Smooth muscle cell of the brain vasculature (primary cell): ENCODE measurements at regions not wholly inside any gene's neighbourhood (a gene's known extent, or its start where the extent isn't known, plus 50 kb on each side); places are given as distances from the start of the nearest gene placed in this dataset.

ENCODE experiments used
- DNase-seq: peaks from one replicate; pipeline ENCODE4 v3.0.0-alpha.2; 2012; ENCODE audit warnings: low read depth, low spot score

DNA sequence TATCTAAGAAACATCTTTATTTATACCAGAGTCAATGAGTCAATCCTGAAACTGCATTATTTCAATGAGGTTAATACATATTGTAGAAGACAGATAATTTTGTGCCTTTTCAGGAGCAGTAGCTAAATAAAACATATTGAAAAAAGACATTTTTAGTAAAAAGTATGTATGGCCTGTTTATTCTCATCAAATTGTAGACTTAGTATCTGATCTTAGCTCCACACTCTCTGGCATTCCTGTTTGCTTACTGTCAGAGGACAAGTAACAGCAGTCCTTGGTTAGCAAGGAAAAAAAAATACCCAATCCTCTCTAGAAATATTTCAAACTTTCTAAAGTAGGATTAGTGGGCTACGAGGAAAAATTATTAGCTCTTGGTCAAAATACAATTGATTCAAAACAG is 50.5 kb upstream of the GUCY1A1 start:
- DNase-seq = no peak

DNA sequence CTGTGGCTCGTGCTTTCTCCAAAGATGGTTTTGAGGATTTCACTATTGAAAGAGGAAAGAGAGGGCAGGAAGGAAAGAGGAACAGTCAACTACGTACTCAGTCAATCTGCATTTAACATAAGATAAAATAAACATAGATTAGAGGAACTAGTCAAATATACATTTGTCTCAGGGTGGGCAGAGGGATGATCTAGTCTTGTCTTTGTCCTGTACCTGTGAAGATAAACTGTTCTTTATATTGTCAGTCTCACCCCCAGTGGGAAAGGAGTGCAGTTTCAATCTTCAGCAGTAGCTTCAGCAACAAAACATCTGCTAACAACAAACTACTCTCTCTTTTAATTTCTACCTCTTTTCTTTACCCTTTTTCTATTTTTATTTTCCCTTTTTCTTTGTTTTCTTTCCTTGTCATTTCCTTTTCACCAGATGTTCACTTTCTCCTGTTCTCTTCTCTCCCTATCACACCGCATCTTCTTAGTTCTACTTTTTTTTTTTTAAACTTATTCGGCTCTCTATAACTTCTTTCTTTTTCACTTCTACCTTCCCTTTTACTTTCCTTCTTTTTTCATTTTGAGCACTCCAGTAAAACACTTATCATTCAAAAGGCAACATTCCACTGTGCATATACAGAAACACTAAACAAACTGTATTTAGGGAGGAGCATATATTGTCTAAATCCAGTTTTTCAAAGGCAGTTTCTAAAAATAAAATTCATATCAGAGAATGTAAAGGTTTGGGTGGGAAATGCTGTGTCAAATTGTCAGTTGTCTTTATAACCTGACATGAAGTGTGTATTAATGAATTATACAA is 51.4 kb upstream of the GUCY1A1 start:
- DNase-seq = no peak

DNA sequence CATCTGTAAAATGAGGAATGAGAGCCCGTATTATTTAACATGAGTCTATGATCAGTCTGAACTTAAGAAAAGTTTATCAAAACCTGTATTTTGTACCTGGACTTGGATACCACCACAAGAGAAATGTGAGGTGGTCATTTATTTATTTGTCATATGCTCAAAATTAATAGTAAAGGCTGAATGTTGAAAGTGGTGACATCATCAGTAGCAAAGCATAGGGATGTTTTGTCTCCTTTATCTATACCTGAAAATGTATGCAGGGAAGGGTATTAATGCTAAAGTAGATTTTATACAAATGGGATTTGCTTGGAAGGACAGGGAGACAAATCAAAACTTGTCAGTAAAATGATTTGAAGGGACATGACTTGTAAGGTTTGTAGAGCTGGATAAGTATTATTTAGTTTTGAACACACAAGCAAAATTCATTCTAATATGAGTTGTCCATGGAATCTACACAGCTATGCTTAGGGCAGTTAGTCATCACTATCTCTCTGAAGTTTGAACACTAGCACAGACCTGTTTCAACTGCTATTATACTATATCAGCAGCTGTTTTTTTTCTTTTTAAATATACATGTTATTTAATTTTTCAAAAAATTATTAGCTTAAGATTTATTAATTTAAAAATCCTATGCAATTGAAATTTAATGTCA is 52.4 kb upstream of the GUCY1A1 start:
- no peak for DNase-seq

DNA sequence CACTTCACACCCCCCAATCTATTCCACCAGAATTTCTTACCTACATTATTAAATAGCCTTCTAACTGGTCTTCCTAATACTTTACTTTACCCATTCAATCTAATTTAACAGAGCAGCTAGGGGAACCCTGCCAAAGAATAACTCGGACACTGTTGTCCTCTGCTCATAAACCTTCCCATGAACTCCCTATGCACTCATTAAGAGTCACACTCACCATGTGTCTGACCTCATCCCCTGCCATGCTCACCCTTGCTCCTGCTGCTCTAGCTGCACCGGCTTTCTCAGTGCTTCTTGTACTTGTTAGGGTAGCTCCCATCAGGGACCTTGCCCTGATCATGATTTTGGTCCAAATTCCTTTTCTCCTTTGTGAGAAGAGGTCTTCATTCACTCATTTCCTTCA is 54.6 kb upstream of the GUCY1A1 start:
- no peak for DNase-seq

DNA sequence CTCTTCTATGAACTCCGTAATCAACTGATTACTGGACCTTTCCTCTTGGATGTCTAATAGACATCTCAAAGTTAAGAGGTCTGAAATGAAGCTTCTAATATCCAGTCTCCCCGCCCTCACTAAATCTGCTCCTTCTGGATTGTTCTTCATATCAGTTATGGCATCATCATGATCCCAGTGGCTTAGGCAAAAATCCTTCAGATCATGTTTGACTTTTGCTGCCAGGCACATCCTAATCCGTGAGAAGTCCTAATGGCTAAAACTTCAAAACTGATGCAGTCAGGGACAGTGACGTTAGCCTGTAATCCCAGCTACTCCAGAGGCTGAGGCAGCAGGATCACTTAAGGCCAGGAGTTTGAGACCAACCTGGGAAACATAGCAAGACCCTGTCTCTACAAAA is 55.1 kb upstream of the GUCY1A1 start:
- DNase-seq = no peak

DNA sequence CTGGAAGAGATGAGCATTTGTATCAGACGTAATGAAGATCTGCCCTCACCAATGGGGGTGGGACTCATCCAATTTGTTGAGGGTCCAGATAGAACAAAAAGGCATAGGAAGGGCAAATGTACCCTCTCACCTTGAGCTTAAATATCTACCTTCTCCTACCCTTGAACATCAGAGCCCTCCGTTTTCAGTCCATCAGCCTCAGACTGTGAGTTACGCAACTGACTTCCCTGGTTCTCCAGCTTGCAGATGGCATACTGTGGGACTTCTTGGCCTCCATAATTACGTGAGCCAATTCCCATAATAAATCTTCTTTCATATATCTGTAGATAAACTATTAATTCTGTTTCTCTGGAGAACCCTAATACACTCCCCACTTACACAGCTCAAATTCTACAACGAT is 56.5 kb upstream of the GUCY1A1 start:
- no peak for DNase-seq

DNA sequence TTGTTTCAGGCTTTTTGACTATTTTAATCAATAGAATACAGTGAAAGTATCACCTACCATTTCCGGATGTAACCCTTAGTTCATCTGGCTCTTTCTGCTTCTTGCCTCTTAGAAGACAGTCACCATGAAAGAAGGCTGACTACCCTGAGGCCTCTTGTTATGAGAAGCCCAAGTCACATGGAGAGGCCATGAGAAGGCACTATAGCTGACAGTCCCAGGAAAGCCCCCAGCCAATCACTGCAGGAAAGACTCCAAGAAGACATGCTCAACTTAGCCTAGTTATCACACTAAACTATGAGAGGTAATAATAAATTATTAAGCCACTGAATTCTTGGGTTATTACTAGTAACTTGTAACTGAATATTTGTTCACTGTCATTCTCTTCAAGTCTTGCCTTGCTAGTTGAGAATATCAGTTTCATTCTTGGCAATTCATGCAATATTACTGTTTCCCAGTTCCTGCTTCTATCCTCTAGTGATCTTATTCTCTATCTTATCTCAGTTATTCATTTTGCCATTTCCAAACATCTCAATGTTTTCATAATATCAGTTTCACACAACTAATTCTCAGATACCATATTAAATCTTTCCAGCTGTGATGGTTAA is 57.1 kb upstream of the GUCY1A1 start:
- no peak for DNase-seq

DNA sequence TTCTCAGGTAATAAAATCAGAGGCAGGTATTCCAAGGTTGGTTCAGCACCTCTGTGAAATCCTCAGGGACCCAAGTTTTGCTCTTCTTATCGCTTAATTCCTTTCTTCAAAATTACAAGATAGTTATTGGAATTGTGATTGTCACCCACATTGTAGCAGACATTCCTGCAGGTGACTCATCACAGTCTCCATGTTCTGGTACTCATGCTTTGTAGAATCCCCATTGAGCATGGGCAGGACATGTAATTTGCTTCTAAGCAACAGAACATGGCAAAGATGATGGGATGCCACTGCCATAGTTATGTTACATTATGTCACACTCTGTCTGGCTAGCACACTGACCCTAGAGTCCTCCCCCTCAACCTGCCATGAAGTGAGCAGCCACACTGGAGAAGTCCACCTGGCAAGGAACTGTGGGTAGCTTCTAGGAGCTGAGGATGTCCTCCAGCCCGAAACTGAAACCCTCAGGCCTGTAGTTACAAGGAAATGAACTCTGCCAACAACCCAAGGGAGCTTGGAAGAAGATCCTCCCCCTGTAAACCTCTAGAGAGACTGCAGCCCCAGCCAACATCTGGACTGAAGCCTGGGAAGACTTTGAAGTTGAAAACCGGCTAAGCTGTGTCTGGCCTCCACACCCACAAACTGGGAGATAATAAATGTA is 58.3 kb upstream of the GUCY1A1 start:
- no peak for DNase-seq

DNA sequence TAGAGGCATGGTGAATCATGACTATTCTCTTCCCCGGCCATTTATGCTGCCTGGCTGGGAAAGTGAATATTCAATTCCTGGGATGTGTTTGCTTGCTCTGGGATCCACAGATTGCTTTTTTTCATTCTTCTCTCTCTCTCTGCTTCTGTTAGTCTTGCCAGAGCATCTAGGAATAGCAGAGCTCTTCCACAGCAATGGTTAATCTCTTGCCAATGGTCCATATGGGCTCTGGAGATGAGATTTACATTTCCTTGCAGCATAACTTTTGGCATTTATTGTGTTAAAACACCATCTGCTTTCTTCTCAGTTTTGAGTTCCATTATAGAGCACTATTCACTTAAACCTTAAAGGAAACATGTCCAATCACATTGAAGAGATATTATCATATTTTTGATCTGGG is 59.2 kb upstream of the GUCY1A1 start:
- DNase-seq = no peak

DNA sequence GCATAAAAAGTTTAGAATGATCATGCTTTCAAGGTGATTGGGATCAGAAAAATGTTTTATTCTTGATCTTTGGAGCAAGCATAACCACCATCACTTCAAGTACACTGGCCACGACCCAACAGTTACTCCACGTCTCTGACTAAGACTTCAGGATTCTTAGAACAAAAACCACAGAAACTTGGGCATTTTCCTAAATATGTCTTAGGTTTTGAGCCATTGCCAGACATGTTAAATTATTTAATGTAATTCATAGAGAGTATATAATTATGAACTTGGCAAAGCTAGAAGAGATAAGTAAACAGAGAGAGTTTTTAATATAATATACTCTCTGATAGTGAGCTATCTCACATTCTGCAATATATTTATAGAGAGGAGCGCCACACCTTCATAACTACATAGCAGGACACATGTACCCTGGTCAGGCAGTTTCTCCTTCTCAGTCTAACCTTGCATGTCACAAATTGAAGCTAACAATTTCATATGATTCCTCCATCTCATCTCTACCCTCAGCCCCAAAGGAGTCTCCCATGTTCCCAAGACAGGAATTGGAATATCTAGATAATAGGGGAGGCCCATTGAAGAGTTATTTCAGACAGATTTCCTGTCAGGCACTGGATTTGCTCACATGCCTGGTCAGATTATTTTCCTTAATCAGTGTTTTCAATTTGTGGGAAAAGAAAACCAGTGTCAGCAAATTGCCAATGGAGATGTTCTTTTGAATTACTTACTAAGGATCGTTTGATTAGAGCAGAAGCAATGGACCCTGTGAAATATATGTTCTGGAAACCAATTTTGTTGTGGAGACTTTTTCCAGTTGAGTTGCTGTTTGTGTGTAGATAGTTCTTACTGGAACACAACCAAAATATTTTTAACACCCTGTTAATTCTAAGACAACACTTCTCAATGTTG is 61.7 kb upstream of the GUCY1A1 start:
- no peak for DNase-seq

DNA sequence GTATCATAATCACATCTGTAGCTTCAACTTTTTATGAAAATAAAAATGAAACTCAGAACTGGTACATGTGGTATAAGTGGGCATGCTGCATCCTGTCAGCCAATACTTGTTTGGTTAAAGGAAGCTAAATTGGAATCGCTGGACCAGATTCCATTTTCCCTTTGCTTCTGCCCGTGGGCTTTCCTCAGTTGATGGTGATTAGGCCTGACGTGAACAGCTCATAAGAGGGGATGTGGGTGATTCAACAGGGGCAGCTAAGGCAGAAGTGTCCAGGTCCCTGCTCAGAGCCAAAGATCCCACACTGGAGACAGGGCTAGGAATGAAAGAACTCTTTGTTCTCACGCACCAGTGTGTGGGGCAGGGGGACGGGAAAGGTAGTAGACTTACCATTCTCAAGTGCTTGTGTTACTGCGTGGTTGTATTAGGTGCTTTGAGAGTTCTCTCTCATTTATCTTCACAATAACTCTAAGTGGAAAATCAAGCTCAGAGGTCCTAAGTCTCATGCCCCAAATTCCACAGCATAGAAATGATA is 63.2 kb upstream of the GUCY1A1 start:
- no peak for DNase-seq

DNA sequence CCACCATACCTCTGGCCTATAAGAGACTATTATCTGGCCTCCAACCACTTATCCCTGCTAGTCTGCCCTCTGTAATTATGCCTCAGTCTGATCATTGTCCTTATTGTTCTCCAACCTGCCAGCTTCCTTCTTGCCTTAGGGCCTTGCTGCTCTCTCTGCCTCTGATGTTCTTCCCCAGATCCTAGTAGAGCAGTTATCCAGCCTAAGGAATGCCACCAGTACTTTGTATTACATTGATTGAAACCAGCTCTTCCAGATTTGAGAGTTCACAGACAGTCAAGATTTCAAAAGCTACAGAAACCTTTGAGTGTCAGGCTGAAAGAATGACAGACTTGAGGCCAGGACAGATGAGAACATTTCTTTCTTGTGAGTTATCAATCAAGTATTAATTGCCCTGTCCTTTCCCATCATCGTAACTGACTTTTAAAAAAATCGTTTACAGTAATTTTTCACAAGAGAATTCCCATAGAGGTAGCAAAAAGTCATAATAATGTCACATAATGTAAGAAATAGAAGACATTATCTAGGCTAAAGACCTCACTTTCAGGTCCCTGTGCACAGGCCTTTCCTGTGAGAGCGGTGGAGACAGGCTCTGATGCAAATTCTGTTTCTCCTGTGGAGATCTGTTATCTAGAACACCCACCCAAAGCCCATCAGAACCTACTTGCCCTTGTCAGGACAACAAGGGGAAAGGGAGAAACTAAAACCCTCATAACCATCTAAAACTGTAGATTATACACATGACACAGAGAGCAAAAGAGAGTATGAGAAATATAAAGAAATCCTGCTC is 64.1 kb upstream of the GUCY1A1 start:
- DNase-seq = no peak

DNA sequence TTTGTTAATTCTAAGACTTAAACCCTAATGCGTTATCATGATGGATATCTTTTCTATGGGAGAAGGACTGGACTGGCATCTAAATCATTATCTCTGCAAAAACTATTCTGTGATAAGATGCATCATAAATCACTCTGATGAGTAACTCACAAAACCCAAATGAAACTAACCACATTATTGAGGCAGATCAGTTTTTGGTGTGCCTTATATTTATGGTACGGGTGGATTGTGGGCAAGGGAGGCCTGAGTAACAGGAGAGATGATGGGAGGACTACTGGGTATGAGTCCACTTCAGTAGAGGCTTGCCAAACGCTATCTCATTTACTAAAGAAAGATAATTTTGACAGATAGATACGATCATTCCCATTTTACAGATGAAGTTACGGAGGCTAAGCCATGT is 66.4 kb upstream of the GUCY1A1 start:
- DNase-seq = no peak

DNA sequence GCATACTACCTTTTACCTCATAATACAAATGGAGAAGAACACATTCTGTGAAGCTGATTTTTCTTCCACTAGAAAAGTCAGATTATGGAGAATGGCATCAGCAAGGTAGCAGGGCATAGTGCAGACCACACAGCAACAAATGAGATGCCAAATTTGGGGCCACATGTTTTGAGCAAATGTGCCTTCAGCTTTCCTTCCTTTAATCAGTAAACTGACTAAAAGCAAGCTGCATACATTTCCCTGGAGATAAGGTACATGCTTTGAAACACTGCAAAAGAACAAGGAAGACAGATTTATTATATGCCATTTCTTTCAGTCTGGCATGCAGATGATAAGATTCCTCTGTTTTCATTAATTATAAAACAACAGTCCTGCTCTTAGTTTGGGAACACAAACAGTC is 67.1 kb upstream of the GUCY1A1 start:
- DNase-seq = no peak

DNA sequence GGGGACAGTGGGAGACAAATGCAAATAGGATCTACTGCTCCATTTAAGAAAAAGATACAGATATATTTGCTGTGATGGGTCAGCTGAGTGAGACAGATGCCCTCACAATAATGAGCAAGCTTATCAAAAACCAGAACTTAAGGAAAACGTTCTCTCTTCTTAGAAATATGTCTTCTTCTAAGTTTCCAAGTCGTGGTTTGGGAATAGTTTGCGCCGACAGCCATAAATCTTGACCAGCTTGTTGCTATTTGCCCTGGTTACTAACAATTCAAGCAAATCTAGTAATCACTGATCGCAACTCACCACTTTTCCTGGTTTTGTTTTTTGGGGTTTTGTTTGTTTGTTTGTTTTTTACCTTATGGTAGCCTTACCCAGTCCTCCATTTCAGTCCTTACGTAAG is 67.6 kb upstream of the GUCY1A1 start:
- DNase-seq = no peak

DNA sequence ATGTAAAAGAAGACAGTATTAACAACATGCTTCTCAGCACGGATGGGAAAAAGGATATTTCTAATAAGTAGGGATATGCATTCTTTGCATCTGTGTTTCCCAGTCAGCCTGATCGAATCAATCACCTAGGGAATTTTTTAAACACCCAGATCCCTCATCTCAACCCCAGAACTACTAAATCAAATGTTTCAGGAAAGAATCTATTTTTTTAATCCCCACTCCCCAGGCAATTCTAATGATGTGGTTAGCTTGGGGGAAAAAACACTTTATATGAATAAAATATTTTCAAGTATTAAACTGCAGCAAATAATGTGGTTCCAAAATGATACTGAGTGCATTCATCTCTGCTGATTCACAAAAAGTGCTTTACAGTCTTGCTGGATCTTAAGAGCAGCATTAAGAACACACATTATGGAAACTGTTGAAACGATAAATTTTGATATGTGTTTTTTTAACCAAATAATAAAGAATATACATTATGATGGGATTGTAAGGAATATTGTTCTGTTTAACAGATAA is 68.7 kb upstream of the GUCY1A1 start:
- no peak for DNase-seq

DNA sequence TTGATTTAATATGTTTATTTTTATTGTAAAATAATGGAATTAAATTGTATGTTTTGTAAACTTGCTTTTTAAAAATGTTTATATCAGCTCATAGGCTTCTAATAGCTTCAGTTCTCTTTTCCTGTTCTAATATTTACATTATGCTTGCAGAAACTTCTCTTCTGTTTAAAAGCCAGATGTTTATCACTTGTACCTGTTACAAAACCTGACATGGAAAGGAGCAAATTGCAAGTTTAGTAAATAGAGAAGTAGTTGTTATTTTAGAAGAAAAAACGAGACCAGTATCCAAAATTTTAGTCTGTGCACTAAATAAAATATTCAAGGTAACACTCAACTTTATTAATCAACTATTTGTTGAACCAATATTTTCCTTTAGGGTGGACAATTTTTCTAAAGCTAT is 69.4 kb upstream of the GUCY1A1 start:
- no peak for DNase-seq

DNA sequence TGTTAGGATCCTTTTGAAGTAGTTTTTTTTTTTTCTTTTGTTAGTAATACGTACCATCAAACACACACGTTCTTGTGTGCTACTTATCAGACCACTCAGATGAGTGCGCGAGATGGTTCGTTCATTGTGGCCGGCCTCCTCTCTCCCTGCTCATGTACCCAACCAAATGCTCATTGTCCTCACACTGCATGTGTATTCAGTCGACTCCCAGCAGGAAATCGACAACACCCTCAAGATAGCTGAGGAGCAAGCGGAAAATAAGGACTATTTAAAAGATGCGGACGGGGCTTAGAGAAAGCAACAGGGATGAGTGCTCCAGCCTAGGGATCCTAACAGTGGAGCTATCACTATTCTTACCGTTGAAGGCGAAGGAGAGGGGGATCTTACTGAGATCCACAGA is 72.9 kb upstream of the GUCY1A1 start:
- DNase-seq = no peak

DNA sequence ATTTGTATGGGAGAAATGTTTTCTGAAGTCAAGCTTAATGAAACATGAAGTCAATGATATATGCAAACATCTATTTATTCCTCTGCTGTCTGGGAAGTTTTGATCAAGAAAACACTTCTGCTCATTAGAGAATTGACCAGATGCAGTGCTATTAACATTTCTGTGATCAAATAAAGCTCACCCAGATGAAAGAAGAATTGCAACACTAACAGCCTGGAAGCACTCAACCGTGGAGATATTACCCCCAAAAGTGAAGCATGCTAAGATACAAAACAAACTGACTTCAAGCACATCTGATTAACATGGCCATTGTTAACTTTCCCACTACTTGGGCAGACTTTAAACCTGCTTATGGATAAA is 73.7 kb upstream of the GUCY1A1 start:
- no peak for DNase-seq

DNA sequence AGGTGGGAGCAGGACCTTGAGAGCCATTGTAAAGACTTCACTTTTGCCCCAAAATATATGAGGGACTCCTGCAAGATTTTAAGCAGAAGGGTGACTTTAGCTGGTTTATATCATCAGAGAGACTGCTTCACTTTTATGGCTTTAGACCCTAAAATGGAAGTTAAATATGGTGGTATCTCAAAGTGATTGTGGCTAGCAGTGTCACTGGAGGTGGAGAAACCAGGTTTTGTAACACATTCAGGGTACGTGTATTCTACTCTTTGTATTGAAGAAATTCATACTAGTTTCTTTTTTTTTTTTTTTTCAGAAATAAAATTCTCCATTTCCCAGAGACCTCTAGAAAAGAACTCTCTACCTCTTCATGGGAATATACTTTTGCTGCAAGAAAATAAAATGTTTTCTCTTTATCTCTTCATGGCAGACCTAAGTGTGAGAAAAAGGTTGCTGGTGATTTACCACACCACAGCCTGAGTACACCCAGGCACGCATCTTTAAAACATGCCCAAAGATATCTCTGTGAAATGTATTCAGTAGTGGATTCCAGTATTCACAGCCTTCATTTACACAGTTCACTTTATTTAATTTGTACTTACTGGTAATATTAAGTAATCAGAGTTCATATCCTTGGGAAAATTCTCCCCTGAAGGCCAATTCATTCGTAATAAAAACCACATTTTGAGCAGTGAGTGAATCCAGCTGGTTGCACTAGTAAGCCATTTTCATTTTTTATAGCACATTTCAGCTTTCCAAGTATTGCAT is 74.3 kb upstream of the GUCY1A1 start:
- DNase-seq = no peak
